Neural cell (in vitro differentiated cells): ENCODE measurements at regions not wholly inside any gene's neighbourhood (a gene's known extent, or its start where the extent isn't known, plus 50 kb on each side); places are given as distances from the start of the nearest gene placed in this dataset.
"Not testable (repeated sequence)": the region's sequence is repeated elsewhere in the genome, so short reads cannot be mapped to it uniquely, and the experiment has no call there.

ENCODE experiments used
- H2AFZ ChIP-seq: fragments of 200-600, 300-800 bp; sonication (generic), shearing (Covaris generic); 2 replicates; pipeline ENCODE4 v1.6.0; 2014; ENCODE audit warnings: low read depth, mild to moderate bottlenecking, antibody characterized with exemption, low read length, moderate library complexity
- H3F3A ChIP-seq: fragments of 200-600 bp; shearing (Covaris generic); 2 replicates; pipeline ENCODE4 v1.6.1; 2016; ENCODE audit warnings: mild to moderate bottlenecking, moderate library complexity, mixed read lengths, antibody characterized with exemption, low read length; ENCODE audit not compliant: insufficient read depth, poor library complexity, severe bottlenecking
- H3K27ac ChIP-seq: fragments of 200-600, 300-800 bp; sonication (generic), shearing (Covaris generic); 2 replicates; pipeline ENCODE4 v1.5.1; 2014; ENCODE audit warnings: mild to moderate bottlenecking, low read length, moderate library complexity
- H3K27me3 ChIP-seq: fragments of 300-800, 200-600 bp; sonication (generic), shearing (Covaris generic); 2 replicates; pipeline ENCODE4 v1.6.0; 2014; ENCODE audit warnings: mild to moderate bottlenecking, low read depth, low read length, moderate library complexity; ENCODE audit not compliant: insufficient read depth
- H3K36me3 ChIP-seq: fragments of 300-800, 200-600 bp; sonication (generic), shearing (Covaris generic); 2 replicates; pipeline ENCODE4 v1.5.1; 2014; ENCODE audit warnings: mild to moderate bottlenecking, antibody characterized with exemption, low read length, moderate library complexity; ENCODE audit not compliant: insufficient read depth
- H3K4me2 ChIP-seq: fragments of 300-800, 200-600 bp; sonication (generic), shearing (Covaris generic); 2 replicates; pipeline ENCODE4 v1.6.0; 2014; ENCODE audit warnings: mild to moderate bottlenecking, low read length
- H3K4me3 ChIP-seq: fragments of 300-800, 200-600 bp; sonication (generic), shearing (Covaris generic); 2 replicates; pipeline ENCODE4 v1.5.1; 2014; ENCODE audit warnings: mild to moderate bottlenecking, low read length, moderate library complexity
- H3K79me2 ChIP-seq: fragments of 200-600 bp; shearing (Covaris generic); replicated peaks from 2 replicates; pipeline ENCODE4 v1.6.0; 2014; ENCODE audit warnings: mild to moderate bottlenecking, low read length, moderate library complexity; ENCODE audit not compliant: insufficient read depth
- H3K9ac ChIP-seq: fragments of 300-800, 200-600 bp; sonication (generic), shearing (Covaris generic); 2 replicates; pipeline ENCODE4 v1.6.1; 2016; ENCODE audit warnings: mild to moderate bottlenecking, low read length, mixed read lengths
- H3K9me2 ChIP-seq: fragments of 200-600 bp; shearing (Covaris generic); 2 replicates; pipeline ENCODE4 v1.6.1; 2016; ENCODE audit warnings: mild to moderate bottlenecking, low read length, mixed read lengths; ENCODE audit not compliant: insufficient read depth
- H3K9me3 ChIP-seq: fragments of 200-600, 300-800 bp; sonication (generic), shearing (Covaris generic); 2 replicates; pipeline ENCODE4 v1.6.1; 2016; ENCODE audit warnings: mild to moderate bottlenecking, mixed run types, low read length, moderate library complexity, mixed read lengths
- H4K20me1 ChIP-seq: fragments of 200-600 bp; shearing (Covaris generic); 2 replicates; pipeline ENCODE4 v1.6.1; 2016; ENCODE audit warnings: mild to moderate bottlenecking, mixed run types; ENCODE audit not compliant: insufficient read depth
- EP300 ChIP-seq: fragments of 450-650 bp; conservative IDR thresholded peaks from 2 replicates; pipeline ENCODE4 v1.6.1; 2014; ENCODE audit warnings: antibody characterized with exemption, mild to moderate bottlenecking, moderate library complexity; ENCODE audit not compliant: poor library complexity, severe bottlenecking
- EZH2 ChIP-seq: fragments of 200-600, 300-800 bp; shearing (Covaris generic), sonication (generic); IDR thresholded peaks from 2 replicates; pipeline ENCODE4 v1.6.1; 2014; ENCODE audit warnings: antibody characterized with exemption, low read length, borderline replicate concordance, mild to moderate bottlenecking; ENCODE audit not compliant: insufficient read depth, poor library complexity, severe bottlenecking
- MXI1 ChIP-seq: fragments of 450-650 bp; conservative IDR thresholded peaks from 2 replicates; pipeline ENCODE4 v1.6.1; 2014; ENCODE audit warnings: antibody characterized with exemption, mild to moderate bottlenecking; ENCODE audit not compliant: poor library complexity, severe bottlenecking
- POLR2AphosphoS5 ChIP-seq: IDR thresholded peaks from 2 replicates; pipeline ENCODE4 v1.6.1; 2012
- RAD21 ChIP-seq: fragments of 450-650 bp; conservative IDR thresholded peaks from 2 replicates; pipeline ENCODE4 v1.6.1; 2014; ENCODE audit warnings: antibody characterized with exemption, mild to moderate bottlenecking, moderate library complexity
- SMC3 ChIP-seq: fragments of 450-650 bp; conservative IDR thresholded peaks from 2 replicates; pipeline ENCODE4 v1.6.1; 2014; ENCODE audit warnings: antibody characterized with exemption, mild to moderate bottlenecking, moderate library complexity; ENCODE audit not compliant: poor library complexity
- TAF1 ChIP-seq: IDR thresholded peaks from 2 replicates; pipeline ENCODE4 v1.6.1; 2012; ENCODE audit warnings: low read depth
- TF ChIP-seq, protein P1 (sequence below): fragments of 450-650 bp; IDR thresholded peaks from 2 replicates; pipeline ENCODE4 v1.5.1; 2014; ENCODE audit warnings: antibody characterized with exemption, mild to moderate bottlenecking, moderate library complexity; ENCODE audit not compliant: poor library complexity, severe bottlenecking
- TF ChIP-seq, protein P2 (sequence below): IDR thresholded peaks from 2 replicates; pipeline ENCODE4 v1.6.1; 2012; ENCODE audit warnings: borderline replicate concordance

DNA sequence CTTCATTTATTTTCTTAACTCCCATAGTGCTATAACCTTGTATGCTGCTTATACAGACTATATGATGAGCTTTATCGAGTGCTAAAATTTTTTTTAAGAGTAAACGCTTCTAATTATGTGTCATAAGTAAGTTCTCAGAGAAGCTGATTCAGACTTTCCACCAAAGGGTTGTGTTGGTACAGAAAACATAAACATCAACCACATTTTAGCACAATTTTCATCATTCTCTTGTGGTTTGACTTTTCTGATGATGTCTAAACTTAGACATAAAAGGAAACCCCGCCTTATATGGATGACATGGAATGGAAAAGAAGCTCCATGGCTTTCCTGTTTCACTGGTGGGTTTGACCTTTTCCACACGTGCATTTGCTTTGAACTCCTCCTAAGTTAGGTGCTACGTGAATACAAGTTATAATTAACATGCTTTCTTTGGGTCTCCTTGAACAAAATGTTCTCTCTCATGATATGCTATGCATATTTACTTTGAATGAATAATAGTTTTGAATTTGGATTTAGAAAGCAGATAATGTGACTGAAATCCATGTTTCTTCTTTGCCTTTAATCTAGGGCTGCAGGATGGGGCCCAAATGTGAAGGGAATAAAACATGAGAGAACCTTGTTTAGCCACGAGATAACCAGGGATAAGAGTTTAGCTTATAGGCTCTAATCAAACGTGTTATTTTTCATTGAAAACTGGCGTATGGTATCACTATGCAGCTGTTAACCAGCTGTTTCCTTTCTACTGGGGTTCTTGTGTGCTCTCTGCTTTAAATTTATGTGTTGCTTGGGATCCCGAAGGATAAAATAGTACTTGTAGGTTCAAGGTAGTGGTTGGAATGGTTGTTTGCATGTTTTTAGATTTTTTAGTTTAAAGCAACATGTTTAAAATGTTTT, 127.1 kb upstream of the AHI1 start:
- Histone ChIP-seq H3K27ac (no peak overlapping the region), H3K4me3 (no peak overlapping the region), H3K36me3 (no peaks in the 10 kb centered on the region), H3K9ac (no peak overlapping the region), H2AFZ (no peak overlapping the region), H3K79me2 (no peaks in the 10 kb centered on the region), H3F3A (no peaks in the 10 kb centered on the region), H3K9me2 (no peaks in the 10 kb centered on the region), H3K4me2 (no peak overlapping the region), H3K9me3 (no peaks in the 10 kb centered on the region), H3K27me3 (no peaks in the 10 kb centered on the region), H4K20me1 (no peaks in the 10 kb centered on the region)
- no peak for TF ChIP-seq RAD21
- no peak for TF ChIP-seq SMC3
- no peak for TF ChIP-seq POLR2AphosphoS5

- not testable (repeated sequence) for H3K4me2 ChIP-seq, H3K9ac ChIP-seq, H3K9me2 ChIP-seq, H3K36me3 ChIP-seq, H3K4me3 ChIP-seq, H4K20me1 ChIP-seq, H3K27me3 ChIP-seq, H3F3A ChIP-seq, H3K79me2 ChIP-seq, H3K27ac ChIP-seq, H2AFZ ChIP-seq, H3K9me3 ChIP-seq
Measured at GRCh38 chr6:135626001-135626400, 128.5 kb upstream of the AHI1 start.

GRCh38 chr6:135627092-135627715, 129.7 kb upstream of the AHI1 start:
- Histone ChIP-seq H3K9ac (no peak overlapping the region), H3K36me3 (no peaks in the 10 kb centered on the region), H3K4me3 (no peak overlapping the region), H2AFZ (no peak overlapping the region), H3K27ac (no peak overlapping the region), H4K20me1 (no peaks in the 10 kb centered on the region), H3K4me2 (no peak overlapping the region), H3K9me3 (no peaks in the 10 kb centered on the region), H3K9me2 (no peaks in the 10 kb centered on the region), H3K27me3 (no peaks in the 10 kb centered on the region), H3K79me2 (no peaks in the 10 kb centered on the region), H3F3A (no peaks in the 10 kb centered on the region)
- TF ChIP-seq TAF1 = no peak
- no peak for TF ChIP-seq RAD21
- no peak for TF ChIP-seq MXI1
- no peak for TF ChIP-seq EP300
- no peak for TF ChIP-seq EZH2
- TF ChIP-seq, protein P1, sequence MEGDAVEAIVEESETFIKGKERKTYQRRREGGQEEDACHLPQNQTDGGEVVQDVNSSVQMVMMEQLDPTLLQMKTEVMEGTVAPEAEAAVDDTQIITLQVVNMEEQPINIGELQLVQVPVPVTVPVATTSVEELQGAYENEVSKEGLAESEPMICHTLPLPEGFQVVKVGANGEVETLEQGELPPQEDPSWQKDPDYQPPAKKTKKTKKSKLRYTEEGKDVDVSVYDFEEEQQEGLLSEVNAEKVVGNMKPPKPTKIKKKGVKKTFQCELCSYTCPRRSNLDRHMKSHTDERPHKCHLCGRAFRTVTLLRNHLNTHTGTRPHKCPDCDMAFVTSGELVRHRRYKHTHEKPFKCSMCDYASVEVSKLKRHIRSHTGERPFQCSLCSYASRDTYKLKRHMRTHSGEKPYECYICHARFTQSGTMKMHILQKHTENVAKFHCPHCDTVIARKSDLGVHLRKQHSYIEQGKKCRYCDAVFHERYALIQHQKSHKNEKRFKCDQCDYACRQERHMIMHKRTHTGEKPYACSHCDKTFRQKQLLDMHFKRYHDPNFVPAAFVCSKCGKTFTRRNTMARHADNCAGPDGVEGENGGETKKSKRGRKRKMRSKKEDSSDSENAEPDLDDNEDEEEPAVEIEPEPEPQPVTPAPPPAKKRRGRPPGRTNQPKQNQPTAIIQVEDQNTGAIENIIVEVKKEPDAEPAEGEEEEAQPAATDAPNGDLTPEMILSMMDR = no peak
- TF ChIP-seq, protein P2, sequence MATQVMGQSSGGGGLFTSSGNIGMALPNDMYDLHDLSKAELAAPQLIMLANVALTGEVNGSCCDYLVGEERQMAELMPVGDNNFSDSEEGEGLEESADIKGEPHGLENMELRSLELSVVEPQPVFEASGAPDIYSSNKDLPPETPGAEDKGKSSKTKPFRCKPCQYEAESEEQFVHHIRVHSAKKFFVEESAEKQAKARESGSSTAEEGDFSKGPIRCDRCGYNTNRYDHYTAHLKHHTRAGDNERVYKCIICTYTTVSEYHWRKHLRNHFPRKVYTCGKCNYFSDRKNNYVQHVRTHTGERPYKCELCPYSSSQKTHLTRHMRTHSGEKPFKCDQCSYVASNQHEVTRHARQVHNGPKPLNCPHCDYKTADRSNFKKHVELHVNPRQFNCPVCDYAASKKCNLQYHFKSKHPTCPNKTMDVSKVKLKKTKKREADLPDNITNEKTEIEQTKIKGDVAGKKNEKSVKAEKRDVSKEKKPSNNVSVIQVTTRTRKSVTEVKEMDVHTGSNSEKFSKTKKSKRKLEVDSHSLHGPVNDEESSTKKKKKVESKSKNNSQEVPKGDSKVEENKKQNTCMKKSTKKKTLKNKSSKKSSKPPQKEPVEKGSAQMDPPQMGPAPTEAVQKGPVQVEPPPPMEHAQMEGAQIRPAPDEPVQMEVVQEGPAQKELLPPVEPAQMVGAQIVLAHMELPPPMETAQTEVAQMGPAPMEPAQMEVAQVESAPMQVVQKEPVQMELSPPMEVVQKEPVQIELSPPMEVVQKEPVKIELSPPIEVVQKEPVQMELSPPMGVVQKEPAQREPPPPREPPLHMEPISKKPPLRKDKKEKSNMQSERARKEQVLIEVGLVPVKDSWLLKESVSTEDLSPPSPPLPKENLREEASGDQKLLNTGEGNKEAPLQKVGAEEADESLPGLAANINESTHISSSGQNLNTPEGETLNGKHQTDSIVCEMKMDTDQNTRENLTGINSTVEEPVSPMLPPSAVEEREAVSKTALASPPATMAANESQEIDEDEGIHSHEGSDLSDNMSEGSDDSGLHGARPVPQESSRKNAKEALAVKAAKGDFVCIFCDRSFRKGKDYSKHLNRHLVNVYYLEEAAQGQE = no peak
- TF ChIP-seq SMC3 = no peak
- no peak for TF ChIP-seq POLR2AphosphoS5
